ENCODE measurements at regions not wholly inside any gene's neighbourhood (a gene's known extent, or its start where the extent isn't known, plus 50 kb on each side); places are given as distances from the start of the nearest gene placed in this dataset.
"Not testable (repeated sequence)": the region's sequence is repeated elsewhere in the genome, so short reads cannot be mapped to it uniquely, and the experiment has no call there.

GRCh38 chr3:17865631-17866030, 123.2 kb upstream of the TBC1D5 start:
- DNase-seq, result no peak

- DNase-seq, result no peak
Observed at GRCh38 chr3:17861476-17861875, 119.0 kb upstream of the TBC1D5 start.

GRCh38 chr3:17860840-17861471, 118.5 kb upstream of the TBC1D5 start:
- not testable (repeated sequence) for DNase-seq

DNA sequence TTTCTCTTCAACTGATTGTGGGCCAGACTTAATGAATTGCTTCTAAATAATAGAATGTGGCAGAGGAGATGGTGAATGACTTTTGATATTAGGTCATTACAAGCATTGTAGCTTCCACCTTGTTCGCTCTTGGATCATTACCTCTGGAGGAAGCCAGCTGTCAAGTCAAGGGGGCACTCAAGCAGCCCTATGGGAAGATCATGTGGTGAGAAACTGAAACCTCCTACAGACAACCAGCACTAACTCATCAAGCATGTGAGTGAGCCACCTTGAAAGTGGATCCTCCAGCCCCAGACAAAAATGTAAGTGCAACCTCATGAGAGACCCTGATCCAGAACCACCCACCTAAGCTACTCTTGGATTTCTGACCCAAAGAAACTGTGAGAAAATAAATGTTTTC, 109.8 kb upstream of the TBC1D5 start:
- no peak for DNase-seq

- no peak for DNase-seq
Observed at GRCh38 chr3:17850448-17850847, 108.0 kb upstream of the TBC1D5 start.

- no peak for DNase-seq
Observed at GRCh38 chr3:17848102-17848501, 105.7 kb upstream of the TBC1D5 start.

DNA sequence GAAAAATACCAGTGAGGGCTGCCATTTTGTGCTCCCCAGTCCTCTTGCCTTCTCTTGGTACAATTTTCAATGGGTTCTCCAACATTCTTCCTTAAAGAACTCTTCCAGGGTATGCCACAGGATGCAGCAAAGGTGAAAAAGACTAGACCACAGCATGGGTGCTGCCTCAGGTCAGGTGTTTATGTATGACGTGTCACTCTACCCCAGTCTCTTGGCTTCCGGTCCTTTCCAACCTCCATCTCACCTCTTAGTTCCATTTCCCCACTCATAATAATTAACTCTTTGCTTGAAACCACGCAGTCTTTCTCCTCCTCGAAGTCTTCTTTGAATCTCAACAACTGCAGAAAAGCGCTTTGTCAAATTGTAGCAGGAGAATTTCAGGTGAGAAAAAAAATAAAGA, 104.7 kb upstream of the TBC1D5 start:
- no peak for DNase-seq

DNA sequence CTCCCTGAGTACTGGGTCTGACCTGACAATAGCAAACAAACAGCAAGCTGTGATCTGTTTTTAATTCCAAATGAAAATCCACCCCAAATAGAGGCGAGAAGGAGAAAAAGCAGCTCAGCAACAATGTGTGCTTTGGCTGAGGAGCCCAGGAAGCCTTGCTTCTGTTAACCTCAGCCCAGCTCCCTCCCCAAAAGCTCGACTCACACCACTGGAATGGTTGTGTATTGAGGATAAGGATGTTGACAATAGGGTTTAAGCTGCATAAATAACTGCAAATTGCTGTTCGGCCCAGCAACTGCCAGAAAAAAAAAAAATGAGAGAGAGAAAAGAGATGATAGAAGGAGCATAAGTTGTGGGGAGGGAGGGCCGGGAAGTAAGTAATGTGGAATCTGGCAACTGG, 104.0 kb upstream of the TBC1D5 start:
- no peak for DNase-seq

- no peak for DNase-seq
Observed at GRCh38 chr3:17845026-17845812, 102.8 kb upstream of the TBC1D5 start.

- no peak for DNase-seq
Observed at GRCh38 chr3:17844236-17844635, 101.8 kb upstream of the TBC1D5 start.

DNA sequence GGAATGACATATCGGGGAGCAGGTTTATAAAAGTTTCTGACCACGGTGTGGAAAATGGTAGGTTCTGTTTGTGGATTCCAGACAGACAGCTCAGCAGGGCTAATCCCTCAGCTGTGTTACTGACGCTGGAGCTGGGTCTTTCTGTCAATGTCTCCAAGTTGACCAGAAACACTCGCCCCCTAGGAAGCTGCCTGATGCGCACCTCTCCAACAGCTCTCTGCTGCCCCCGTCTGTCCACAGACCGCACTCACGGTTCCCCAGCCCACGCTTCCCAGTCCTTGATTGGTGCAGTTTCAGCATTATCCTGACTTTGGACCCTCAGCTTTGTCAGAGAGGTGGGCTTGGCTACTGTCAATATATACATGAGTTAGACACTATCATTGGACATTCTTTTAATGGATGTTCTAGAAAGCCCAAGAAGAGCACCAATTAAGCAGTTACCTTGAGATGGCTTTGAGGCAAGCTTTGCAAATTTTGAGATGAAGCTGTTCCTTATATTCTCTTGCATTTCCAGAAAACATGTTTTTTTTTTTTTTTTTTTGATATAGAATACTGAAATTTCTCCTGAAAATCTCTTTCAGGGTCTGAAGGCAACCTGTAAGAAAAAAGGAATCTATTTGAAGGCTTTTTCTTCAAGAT, 98.9 kb upstream of the TBC1D5 start:
- peak; percentile 24 for DNase-seq

- DNase-seq, result no peak
Observed at GRCh38 chr3:17840651-17841050, 98.2 kb upstream of the TBC1D5 start.

DNA sequence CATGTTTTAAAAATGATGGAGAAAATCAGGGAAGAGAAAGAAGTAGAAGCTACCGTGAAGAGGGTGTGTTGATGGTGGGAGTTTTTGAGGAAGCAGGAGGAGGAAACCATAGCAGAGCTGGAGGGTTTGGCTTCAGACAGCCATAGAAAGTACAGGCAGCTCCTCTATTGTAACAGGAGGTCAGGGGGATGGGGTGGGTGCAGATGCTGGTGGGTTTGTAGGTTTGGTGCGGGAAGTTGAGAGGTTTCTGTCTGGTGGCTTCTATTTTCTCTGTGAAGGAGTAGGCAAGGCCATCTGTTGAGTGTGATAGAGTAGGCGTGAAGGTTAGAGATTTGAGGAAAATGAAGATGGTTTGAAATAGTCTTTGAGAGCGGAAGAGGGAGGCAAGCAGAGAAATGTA, 97.7 kb upstream of the TBC1D5 start:
- no peak for DNase-seq

- no peak for DNase-seq
Observed at GRCh38 chr3:17836919-17837318, 94.5 kb upstream of the TBC1D5 start.

GRCh38 chr3:17836092-17836491, 93.7 kb upstream of the TBC1D5 start:
- DNase-seq, result no peak

- DNase-seq, result no peak
Observed at GRCh38 chr3:17833786-17834559, 91.5 kb upstream of the TBC1D5 start.

DNA sequence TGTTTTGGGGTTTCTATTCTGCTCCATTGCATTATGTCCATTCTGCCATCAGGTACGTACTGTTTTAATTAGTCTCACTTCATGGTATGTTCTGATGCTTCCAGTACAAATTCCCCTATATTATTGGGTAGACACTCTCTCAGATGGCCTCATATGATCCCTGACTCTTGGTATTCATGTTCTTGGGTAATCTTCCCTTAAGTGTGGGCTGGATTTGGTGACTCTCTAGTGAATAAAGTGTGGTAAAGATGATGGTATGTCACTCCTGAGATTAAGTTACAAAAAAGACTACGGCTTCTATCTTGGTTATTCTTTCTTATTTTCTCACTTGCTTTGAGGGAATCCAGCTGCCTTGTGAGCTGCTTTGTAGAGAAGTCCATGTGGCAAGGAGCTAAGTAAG, 89.6 kb upstream of the TBC1D5 start:
- DNase-seq, result no peak

- no peak for DNase-seq
Observed at GRCh38 chr3:17831366-17831765, 88.9 kb upstream of the TBC1D5 start.

DNA sequence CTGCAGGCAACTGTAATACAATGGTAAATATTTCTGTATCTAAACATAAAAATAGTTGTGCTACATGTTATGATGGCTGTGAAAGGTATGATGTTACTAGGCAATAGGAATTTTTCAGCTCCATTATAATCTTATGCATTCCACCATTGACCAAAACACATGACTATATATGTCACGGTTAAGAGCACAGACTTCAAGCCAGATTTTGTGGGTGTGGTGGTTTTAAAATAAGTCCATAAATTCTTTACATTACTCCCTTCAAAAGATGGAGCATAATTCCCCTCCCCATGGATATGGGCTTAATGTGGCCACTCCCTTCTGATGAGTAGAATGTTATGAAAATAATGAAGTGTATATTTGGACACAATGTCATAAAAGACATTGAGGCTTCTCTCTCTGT, 88.4 kb upstream of the TBC1D5 start:
- no peak for DNase-seq

- no peak for DNase-seq
Observed at GRCh38 chr3:17828388-17828787, 86.0 kb upstream of the TBC1D5 start.

- DNase-seq, result no peak
Observed at GRCh38 chr3:17825298-17825697, 82.9 kb upstream of the TBC1D5 start.

- DNase-seq, result no peak
Observed at GRCh38 chr3:17823816-17824215, 81.4 kb upstream of the TBC1D5 start.

DNA sequence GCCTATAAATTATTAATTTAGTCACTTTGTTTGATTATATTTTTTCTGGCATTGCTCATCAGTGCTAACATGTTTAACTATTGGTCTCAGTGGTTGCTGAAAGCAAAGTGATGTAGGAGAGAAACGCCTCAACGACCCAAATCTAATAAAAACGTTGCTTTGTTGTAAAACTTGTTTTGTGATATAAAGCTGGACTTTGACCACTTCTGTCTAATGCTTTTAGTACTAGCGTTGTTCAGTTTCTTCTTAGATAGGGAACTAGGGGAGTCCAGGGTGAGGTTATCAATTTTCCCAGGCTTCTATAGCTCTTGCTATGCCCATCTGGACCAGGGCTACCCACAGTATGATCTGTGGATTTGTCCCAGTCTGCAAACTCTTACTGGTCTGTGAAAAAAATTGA, 80.6 kb upstream of the TBC1D5 start:
- DNase-seq, result no peak

DNA sequence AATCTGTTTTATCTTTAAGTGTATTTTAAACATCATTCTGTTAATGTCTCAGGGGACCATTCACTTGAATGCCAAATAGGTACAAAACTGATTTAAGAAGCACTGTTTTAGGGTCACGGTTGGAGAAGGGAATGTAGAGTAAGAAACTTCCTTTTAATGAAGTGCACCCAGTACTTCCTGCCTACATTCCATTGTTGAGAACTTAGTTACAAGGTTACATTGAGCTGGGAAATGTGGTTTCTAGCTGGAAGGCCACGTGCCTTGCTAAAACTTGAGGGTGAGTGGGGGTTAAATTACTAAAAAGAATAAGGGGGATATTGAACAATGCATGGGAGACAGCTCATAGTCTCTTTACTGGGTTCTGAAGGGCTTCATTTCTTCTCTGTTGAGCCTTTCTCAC, 78.3 kb upstream of the TBC1D5 start:
- DNase-seq, result no peak
